Gastrocnemius medialis (tissue), 4 donors: ENCODE measurements at regions not wholly inside any gene's neighbourhood (a gene's known extent, or its start where the extent isn't known, plus 50 kb on each side); places are given as distances from the start of the nearest gene placed in this dataset.

Source experiments
- CTCF ChIP-seq, 5 experiments: fragments of 450-650 bp in 3 of 5; fragments of 200-600 bp in 2 of 5; sonication (generic) in 2 of 5; IDR thresholded peaks in 4 of 5; conservative IDR thresholded peaks in 1 of 5; 1 replicate in 4 of 5; 2 replicates in 1 of 5; pipeline ENCODE4 v1.5.1; 2016 to 2019; ENCODE audit warnings: antibody characterized with exemption in 5 of 5, mild to moderate bottlenecking in 3 of 5, moderate library complexity in 3 of 5
- POLR2A ChIP-seq, 2 donors: fragments of 450-650 bp; IDR thresholded peaks; one replicate each; pipeline ENCODE4 v1.6.1; 2017; ENCODE audit warnings: antibody characterized with exemption in 2 of 2, mild to moderate bottlenecking in 2 of 2, moderate library complexity in 2 of 2

- TF ChIP-seq POLR2A (IDR thresholded peaks at IDR 0.05) (no peak), CTCF (IDR thresholded peaks at IDR 0.05 in 4 of 5, conservative IDR thresholded peaks at IDR 0.05 in 1 of 5) (no peak)
Observed at GRCh38 chr16:50945171-50945570, 203.3 kb downstream of the CYLD start.
